ENCODE measurements at regions not wholly inside any gene's neighbourhood (a gene's known extent, or its start where the extent isn't known, plus 50 kb on each side); places are given as distances from the start of the nearest gene placed in this dataset.
"Not testable (repeated sequence)": the region's sequence is repeated elsewhere in the genome, so short reads cannot be mapped to it uniquely, and the experiment has no call there.

DNA sequence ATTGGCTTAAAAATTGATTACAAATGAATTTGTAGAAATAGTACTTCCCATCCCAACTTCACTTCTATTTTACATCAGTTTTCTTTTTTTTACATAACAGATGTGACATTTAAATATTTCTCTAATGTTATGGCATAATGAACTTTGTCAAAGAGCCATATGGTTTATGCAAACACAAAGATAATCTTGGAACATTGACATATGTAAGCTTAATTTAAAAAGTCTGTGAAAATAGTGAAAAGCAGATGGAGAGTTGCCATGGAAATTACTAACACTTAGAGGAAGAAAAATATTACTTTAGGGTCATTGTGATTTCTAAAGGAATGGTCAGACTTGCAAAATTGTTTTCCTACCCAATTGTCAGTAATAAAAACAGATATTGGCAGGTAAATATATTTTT lies 232.4 kb downstream of the AEBP2 start:
- CTCF ChIA-PET: interaction anchor here (1.0 kb wide), 1 partner anchor 83 kb away, joined by 3 read pairs; no protein-coding TSS in a partner anchor

DNA sequence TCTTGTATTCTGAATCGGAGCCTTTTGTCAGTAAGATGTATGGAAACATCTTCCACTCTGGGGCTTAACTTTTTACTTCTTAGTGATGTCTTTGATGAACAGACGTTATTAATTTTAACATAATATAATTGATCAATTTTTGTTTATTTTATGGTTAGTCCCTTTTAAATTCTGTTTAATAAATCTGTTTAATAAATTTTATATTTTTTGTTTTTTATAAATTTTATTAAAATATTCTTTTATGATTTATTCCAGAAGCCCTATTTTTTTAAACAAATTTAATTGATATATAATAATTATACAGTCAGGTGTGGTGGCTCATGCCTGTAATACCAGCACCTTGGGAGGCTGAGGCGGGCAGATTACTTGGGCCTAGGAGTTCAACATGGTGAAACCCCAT lies 235.1 kb downstream of the AEBP2 start:
- TF ChIP-seq, protein P1, sequence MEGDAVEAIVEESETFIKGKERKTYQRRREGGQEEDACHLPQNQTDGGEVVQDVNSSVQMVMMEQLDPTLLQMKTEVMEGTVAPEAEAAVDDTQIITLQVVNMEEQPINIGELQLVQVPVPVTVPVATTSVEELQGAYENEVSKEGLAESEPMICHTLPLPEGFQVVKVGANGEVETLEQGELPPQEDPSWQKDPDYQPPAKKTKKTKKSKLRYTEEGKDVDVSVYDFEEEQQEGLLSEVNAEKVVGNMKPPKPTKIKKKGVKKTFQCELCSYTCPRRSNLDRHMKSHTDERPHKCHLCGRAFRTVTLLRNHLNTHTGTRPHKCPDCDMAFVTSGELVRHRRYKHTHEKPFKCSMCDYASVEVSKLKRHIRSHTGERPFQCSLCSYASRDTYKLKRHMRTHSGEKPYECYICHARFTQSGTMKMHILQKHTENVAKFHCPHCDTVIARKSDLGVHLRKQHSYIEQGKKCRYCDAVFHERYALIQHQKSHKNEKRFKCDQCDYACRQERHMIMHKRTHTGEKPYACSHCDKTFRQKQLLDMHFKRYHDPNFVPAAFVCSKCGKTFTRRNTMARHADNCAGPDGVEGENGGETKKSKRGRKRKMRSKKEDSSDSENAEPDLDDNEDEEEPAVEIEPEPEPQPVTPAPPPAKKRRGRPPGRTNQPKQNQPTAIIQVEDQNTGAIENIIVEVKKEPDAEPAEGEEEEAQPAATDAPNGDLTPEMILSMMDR (IDR thresholded peaks at IDR 0.05; ENCODE audit: control extremely low read depth, extremely low read depth, low read depth, missing control alignments): no peak
- ChIA-PET CTCF (no interaction called here), POLR2A (no interaction called here)
- DNase-seq (ENCODE audit: extremely low spot score): no peak

More for the DNA sequence above, 232.4 kb downstream of the AEBP2 start:
- POLR2A ChIA-PET: no interaction called here
- TF ChIP-seq, protein P1 (IDR thresholded peaks at IDR 0.05; ENCODE audit: control extremely low read depth, extremely low read depth, low read depth, missing control alignments): no peak
- no peak for DNase-seq (ENCODE audit: extremely low spot score)

DNA sequence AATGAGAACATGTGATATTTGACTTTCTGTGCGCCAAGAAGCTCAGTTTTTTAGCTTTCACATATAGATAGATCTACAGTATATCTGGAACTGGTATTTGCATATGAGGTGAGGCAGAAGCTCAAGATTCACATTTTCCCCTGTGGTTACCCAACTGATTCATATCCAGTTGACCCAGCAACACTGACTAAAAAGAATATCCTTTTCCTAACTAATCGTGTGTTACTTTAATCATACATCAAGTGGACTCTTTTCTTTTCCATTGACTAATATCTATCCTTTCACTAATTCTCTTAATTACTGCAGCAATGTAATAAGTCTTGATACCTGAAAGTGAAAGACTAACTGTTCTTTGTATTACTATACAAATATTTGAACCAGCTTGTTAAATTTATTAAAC lies 236.1 kb downstream of the AEBP2 start:
- TF ChIP-seq, protein P1 (IDR thresholded peaks at IDR 0.05; ENCODE audit: control extremely low read depth, extremely low read depth, low read depth, missing control alignments): no peak
- POLR2A ChIA-PET: no interaction called here
- no peak for DNase-seq (ENCODE audit: extremely low spot score)
- CTCF ChIA-PET: interaction anchor here (0.9 kb wide), 1 partner anchor 18 kb away, joined by 3 read pairs; no protein-coding TSS in a partner anchor

DNA sequence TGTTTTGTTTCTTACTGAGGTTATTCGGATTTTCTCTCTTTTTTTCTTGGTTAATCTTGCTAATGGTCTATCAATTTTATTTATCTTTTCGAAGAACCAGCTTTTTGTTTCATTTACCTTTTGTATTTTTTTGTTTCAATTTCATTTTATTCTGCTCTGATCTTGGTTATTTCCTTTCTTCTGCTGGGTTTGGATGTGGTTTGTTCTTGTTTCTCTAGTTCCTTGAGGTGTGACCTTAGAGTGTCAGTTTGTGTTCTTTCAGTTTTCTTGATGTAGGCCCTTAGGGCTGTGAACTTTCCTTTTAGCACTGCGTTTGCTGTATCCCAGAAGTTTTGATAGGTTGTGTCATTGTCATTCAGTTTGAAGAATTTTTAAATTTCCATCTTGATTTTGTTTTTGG lies 239.2 kb downstream of the AEBP2 start:
- POLR2A ChIA-PET; DNase-seq (ENCODE audit: extremely low spot score); CTCF ChIA-PET: not testable (repeated sequence)

DNA sequence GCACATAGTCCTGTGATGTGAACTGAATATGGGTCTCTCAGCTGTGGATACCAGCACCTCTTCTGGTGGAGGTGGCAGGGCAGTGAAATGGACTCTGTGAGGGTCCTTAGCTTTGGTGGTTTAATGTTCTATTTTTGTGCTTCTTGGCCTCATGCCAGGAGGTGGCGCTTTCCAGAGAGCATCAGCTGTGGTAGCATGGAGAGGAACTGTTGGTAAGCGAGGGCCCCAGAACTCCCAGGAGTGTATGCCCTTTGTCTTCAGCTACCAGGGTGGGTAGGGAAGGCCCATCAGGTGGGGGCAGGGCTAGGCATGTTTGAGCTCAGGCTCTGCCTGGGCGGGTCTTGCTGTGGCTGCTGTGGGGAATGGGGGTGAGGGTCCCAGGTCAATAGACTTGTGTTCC lies 241.7 kb downstream of the AEBP2 start:
- TF ChIP-seq, protein P1 (IDR thresholded peaks at IDR 0.05; ENCODE audit: control extremely low read depth, extremely low read depth, low read depth, missing control alignments): no peak
- DNase-seq (ENCODE audit: extremely low spot score): no peak
- POLR2A ChIA-PET: no interaction called here
- CTCF ChIA-PET: interaction anchor here (1.1 kb wide), 1 partner anchor 15 kb away, joined by 3 read pairs; no protein-coding TSS in a partner anchor

DNA sequence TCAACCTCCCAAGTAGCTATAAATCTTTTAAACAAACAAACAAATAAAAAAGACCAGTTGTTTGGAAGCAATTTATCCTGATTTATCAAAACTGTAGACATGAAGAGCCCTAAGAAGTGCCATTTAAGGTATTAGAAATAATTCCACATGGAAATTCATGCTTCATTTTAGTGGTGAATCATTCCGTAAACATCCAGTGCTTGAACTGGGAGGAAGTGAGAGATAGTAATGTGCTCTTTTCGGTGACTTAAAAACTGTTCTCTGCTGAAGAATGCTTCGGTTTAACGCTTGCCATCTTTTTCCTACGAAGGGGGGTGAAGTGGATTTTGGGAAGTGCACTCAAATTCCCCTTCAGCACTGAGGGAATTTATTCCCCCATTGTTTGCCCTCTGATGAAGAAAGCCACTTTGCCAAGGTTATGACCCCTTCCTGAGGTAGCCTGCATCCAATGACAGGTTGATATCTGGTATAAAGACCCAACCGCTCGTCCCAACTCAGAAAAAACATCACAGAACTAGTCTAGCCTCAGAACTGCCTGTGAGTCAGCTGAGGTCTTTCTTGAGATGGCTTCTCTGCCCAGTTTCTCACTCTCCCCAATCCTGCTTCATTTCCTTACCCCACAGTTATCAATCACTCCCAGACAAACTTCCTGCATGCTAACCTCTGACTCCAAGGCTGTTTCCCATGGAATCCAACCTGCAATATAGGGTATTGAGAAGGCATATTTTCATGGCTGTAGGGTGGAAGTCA lies 244.1 kb downstream of the AEBP2 start:
- DNase-seq (ENCODE audit: extremely low spot score): no peak
- ChIA-PET CTCF (interaction anchor here (1.2 to 1.6 kb wide), 2 partner anchors 9 to 18 kb away, joined by 3 read pairs; no protein-coding TSS in a partner anchor), POLR2A (no interaction called here)
- TF ChIP-seq, protein P1 (IDR thresholded peaks at IDR 0.05; ENCODE audit: control extremely low read depth, extremely low read depth, low read depth, missing control alignments): no peak

DNA sequence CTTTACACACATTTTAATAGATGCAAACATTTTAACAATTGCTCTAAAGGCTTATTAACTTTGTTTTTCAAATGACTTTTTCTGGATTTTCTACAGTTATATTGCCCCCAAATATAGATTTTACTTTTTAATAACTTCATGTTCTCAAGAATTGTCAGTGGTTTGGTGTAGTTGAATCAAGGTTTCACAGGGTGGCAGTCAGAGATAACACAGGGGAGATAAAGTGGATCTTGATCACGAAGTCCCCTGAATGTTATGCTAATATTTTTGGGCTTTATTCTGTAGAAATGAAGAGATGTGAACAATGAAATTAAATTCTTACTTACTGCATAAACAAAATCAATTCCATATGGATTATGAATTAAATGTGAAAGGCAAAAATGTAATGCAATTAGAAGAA lies 248.1 kb downstream of the AEBP2 start:
- TF ChIP-seq, protein P1 (IDR thresholded peaks at IDR 0.05; ENCODE audit: control extremely low read depth, extremely low read depth, low read depth, missing control alignments): no peak
- ChIA-PET CTCF (interaction anchor here (1.0 kb wide), 1 partner anchor 8 kb away, joined by 4 read pairs; no protein-coding TSS in a partner anchor), POLR2A (no interaction called here)
- no peak for DNase-seq (ENCODE audit: extremely low spot score)

Measured in GM10248 (cell line).